Esophagus muscularis mucosa (tissue), 3 donors: ENCODE measurements at regions not wholly inside any gene's neighbourhood (a gene's known extent, or its start where the extent isn't known, plus 50 kb on each side); places are given as distances from the start of the nearest gene placed in this dataset.

Experiments used
- EP300 ChIP-seq: sonication (generic); formaldehyde crosslinking; IDR thresholded peaks from one replicate; pipeline ENCODE4 v1.6.1; 2017; ENCODE audit warnings: antibody characterized with exemption
- POLR2A ChIP-seq: fragments of 450-650 bp; IDR thresholded peaks from one replicate; pipeline ENCODE4 v1.6.1; 2017; ENCODE audit warnings: antibody characterized with exemption, moderate library complexity, mild to moderate bottlenecking, low read depth
- POLR2AphosphoS5 ChIP-seq, 2 donors: sonication (generic); formaldehyde crosslinking; IDR thresholded peaks; one replicate each; pipeline ENCODE4 v1.6.1; 2017; ENCODE audit warnings: antibody characterized with exemption in 2 of 2

GRCh38 chr18:78859686-78860085 lies 119.9 kb upstream of the SALL3 start:
- no peak for TF ChIP-seq POLR2A
- no peak for TF ChIP-seq POLR2AphosphoS5 (IDR thresholded peaks at IDR 0.05)
- TF ChIP-seq EP300: no peak
